Stomach (tissue), 4 donors: ENCODE measurements at regions not wholly inside any gene's neighbourhood (a gene's known extent, or its start where the extent isn't known, plus 50 kb on each side); places are given as distances from the start of the nearest gene placed in this dataset.

Experiments
- EP300 ChIP-seq: sonication (generic); formaldehyde crosslinking; IDR thresholded peaks from one replicate; pipeline ENCODE4 v1.6.1; 2017; ENCODE audit warnings: antibody characterized with exemption
- POLR2A ChIP-seq, 4 donors: fragments of 450-650 bp; IDR thresholded peaks; one replicate each; pipeline ENCODE4 v1.6.1; 2016; ENCODE audit warnings: antibody characterized with exemption in 4 of 4, control low read depth in 2 of 4, mild to moderate bottlenecking in 1 of 4, moderate library complexity in 1 of 4
- POLR2AphosphoS5 ChIP-seq, 3 donors: sonication (generic); formaldehyde crosslinking; IDR thresholded peaks; one replicate each; pipeline ENCODE4 v1.6.1; 2016; ENCODE audit warnings: antibody characterized with exemption in 3 of 3
- TF ChIP-seq, protein P1 (sequence below), 7 experiments: fragments of 450-650 bp in 4 of 7; fragments of 200-600 bp in 3 of 7; sonication (generic) in 3 of 7; IDR thresholded peaks; one replicate each; pipeline ENCODE4 v1.5.1; 2016 to 2019; ENCODE audit warnings: antibody characterized with exemption in 7 of 7, control low read depth in 2 of 7, mild to moderate bottlenecking in 1 of 7

DNA sequence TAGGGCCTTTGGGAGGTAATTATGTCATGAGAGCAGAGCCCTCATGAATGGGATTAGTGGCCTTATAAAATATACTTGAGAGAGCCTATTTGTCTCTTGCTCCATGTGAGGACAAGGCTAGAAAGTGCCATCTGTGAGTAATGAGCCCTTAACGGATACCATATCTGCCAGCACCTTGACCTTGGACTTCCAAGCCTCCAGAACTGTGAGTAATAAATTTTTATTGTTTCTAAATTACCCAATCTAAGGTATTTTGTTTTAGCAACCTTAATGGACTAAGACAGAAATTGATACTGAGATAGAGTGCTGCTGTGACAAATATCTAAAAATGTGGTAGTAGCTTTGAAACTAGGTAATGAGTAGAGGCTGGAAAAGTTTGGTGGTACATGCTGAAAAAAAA lies 285.0 kb upstream of the DIPK2B start:
- TF ChIP-seq, protein P1, sequence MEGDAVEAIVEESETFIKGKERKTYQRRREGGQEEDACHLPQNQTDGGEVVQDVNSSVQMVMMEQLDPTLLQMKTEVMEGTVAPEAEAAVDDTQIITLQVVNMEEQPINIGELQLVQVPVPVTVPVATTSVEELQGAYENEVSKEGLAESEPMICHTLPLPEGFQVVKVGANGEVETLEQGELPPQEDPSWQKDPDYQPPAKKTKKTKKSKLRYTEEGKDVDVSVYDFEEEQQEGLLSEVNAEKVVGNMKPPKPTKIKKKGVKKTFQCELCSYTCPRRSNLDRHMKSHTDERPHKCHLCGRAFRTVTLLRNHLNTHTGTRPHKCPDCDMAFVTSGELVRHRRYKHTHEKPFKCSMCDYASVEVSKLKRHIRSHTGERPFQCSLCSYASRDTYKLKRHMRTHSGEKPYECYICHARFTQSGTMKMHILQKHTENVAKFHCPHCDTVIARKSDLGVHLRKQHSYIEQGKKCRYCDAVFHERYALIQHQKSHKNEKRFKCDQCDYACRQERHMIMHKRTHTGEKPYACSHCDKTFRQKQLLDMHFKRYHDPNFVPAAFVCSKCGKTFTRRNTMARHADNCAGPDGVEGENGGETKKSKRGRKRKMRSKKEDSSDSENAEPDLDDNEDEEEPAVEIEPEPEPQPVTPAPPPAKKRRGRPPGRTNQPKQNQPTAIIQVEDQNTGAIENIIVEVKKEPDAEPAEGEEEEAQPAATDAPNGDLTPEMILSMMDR (IDR thresholded peaks at IDR 0.05), result no peak
- TF ChIP-seq POLR2AphosphoS5 (IDR thresholded peaks at IDR 0.05) (no peak), POLR2A (IDR thresholded peaks at IDR 0.05) (no peak), EP300 (no peak)
